Activated naive CD8-positive, alpha-beta T cell (primary cell): ENCODE measurements at regions not wholly inside any gene's neighbourhood (a gene's known extent, or its start where the extent isn't known, plus 50 kb on each side); places are given as distances from the start of the nearest gene placed in this dataset.
A peak's percentile ranks its signal among the peaks of the same experiment; 100 is the strongest.

Experiments
- H3K27ac Mint-ChIP-seq: one replicate; pipeline ENCODE4 v1.8.0; 2021; ENCODE audit warnings: mixed read lengths
- H3K27me3 Mint-ChIP-seq: one replicate; pipeline ENCODE4 v1.8.0; 2021; ENCODE audit warnings: mixed read lengths
- H3K36me3 Mint-ChIP-seq: one replicate; pipeline ENCODE4 v1.8.0; 2021; ENCODE audit warnings: mixed read lengths
- H3K4me1 Mint-ChIP-seq: one replicate; pipeline ENCODE4 v1.8.0; 2021; ENCODE audit warnings: low read depth, mixed read lengths
- H3K4me3 Mint-ChIP-seq: one replicate; pipeline ENCODE4 v1.8.0; 2021; ENCODE audit warnings: mild to moderate bottlenecking, mixed read lengths
- H3K9me3 Mint-ChIP-seq: one replicate; pipeline ENCODE4 v1.8.0; 2021; ENCODE audit warnings: low read depth, mixed read lengths

GRCh38 chr10:10516346-10517130 is 501.1 kb upstream of the CELF2 start:
- H3K4me3 Mint-ChIP-seq, result no peak overlapping the region

GRCh38 chr10:10517866-10518265 is 499.8 kb upstream of the CELF2 start:
- Mint-ChIP-seq H3K36me3 (no peaks in the 10 kb centered on the region), H3K4me3 (no peak overlapping the region), H3K27ac (no peak overlapping the region), H3K27me3 (peaks cover 6% of the 10 kb centered on the region), H3K9me3 (no peaks in the 10 kb centered on the region), H3K4me1 (peaks cover 2% of the 10 kb centered on the region)

More at GRCh38 chr10:10516346-10517130, 501.1 kb upstream of the CELF2 start:
- no peak overlapping the region for H3K27ac Mint-ChIP-seq
- H3K4me1 Mint-ChIP-seq, result peaks cover 2% of the 10 kb centered on the region
- no peaks in the 10 kb centered on the region for H3K36me3 Mint-ChIP-seq
- peaks cover 6% of the 10 kb centered on the region for H3K27me3 Mint-ChIP-seq
- no peaks in the 10 kb centered on the region for H3K9me3 Mint-ChIP-seq

GRCh38 chr10:10519674-10520073 is 498.0 kb upstream of the CELF2 start:
- Mint-ChIP-seq H3K27ac (no peak overlapping the region), H3K4me1 (peaks cover 2% of the 10 kb centered on the region), H3K9me3 (no peaks in the 10 kb centered on the region), H3K4me3 (no peak overlapping the region), H3K36me3 (no peaks in the 10 kb centered on the region), H3K27me3 (peaks cover 6% of the 10 kb centered on the region)

GRCh38 chr10:10520491-10521385 is 496.9 kb upstream of the CELF2 start:
- Mint-ChIP-seq H3K27ac (no peak overlapping the region), H3K36me3 (no peaks in the 10 kb centered on the region), H3K4me3 (peak overlapping the region; percentile 4), H3K4me1 (peaks cover 2% of the 10 kb centered on the region), H3K9me3 (no peaks in the 10 kb centered on the region), H3K27me3 (peaks cover 6% of the 10 kb centered on the region)

- Mint-ChIP-seq H3K27me3 (no peaks in the 10 kb centered on the region), H3K4me1 (no peaks in the 10 kb centered on the region), H3K4me3 (no peak overlapping the region), H3K36me3 (no peaks in the 10 kb centered on the region), H3K27ac (no peak overlapping the region), H3K9me3 (no peaks in the 10 kb centered on the region)
Measured at GRCh38 chr10:10526846-10527245, 490.8 kb upstream of the CELF2 start.

- H3K27ac Mint-ChIP-seq, result no peak overlapping the region
- no peaks in the 10 kb centered on the region for H3K27me3 Mint-ChIP-seq
Measured at GRCh38 chr10:10527861-10528562, 489.7 kb upstream of the CELF2 start.

GRCh38 chr10:10528563-10528910 is 489.1 kb upstream of the CELF2 start:
- peaks cover under 1% of the 10 kb centered on the region for H3K27me3 Mint-ChIP-seq

More at GRCh38 chr10:10527861-10528562, 489.7 kb upstream of the CELF2 start:
- Mint-ChIP-seq H3K9me3 (no peaks in the 10 kb centered on the region), H3K36me3 (no peaks in the 10 kb centered on the region), H3K4me3 (no peak overlapping the region), H3K4me1 (no peaks in the 10 kb centered on the region)

GRCh38 chr10:10530313-10530712 is 487.4 kb upstream of the CELF2 start:
- no peaks in the 10 kb centered on the region for H3K36me3 Mint-ChIP-seq
- peaks cover 3% of the 10 kb centered on the region for H3K27me3 Mint-ChIP-seq
- no peaks in the 10 kb centered on the region for H3K4me1 Mint-ChIP-seq
- no peak overlapping the region for H3K4me3 Mint-ChIP-seq
- H3K9me3 Mint-ChIP-seq, result no peaks in the 10 kb centered on the region
- no peak overlapping the region for H3K27ac Mint-ChIP-seq

More at GRCh38 chr10:10528563-10528910, 489.1 kb upstream of the CELF2 start:
- no peaks in the 10 kb centered on the region for H3K36me3 Mint-ChIP-seq
- H3K4me3 Mint-ChIP-seq, result no peak overlapping the region
- no peak overlapping the region for H3K27ac Mint-ChIP-seq
- H3K9me3 Mint-ChIP-seq, result no peaks in the 10 kb centered on the region
- H3K4me1 Mint-ChIP-seq, result no peaks in the 10 kb centered on the region

GRCh38 chr10:10532236-10532635 is 485.4 kb upstream of the CELF2 start:
- Mint-ChIP-seq H3K4me3 (no peak overlapping the region), H3K27me3 (peaks cover 4% of the 10 kb centered on the region), H3K36me3 (no peaks in the 10 kb centered on the region), H3K9me3 (no peaks in the 10 kb centered on the region), H3K4me1 (no peaks in the 10 kb centered on the region), H3K27ac (no peak overlapping the region)

GRCh38 chr10:10532826-10533225 is 484.8 kb upstream of the CELF2 start:
- Mint-ChIP-seq H3K27ac (no peak overlapping the region), H3K36me3 (no peaks in the 10 kb centered on the region), H3K4me3 (no peak overlapping the region), H3K4me1 (no peaks in the 10 kb centered on the region), H3K27me3 (peaks cover 4% of the 10 kb centered on the region), H3K9me3 (no peaks in the 10 kb centered on the region)

- Mint-ChIP-seq H3K9me3 (no peaks in the 10 kb centered on the region), H3K36me3 (no peaks in the 10 kb centered on the region), H3K27ac (no peak overlapping the region), H3K4me3 (no peak overlapping the region), H3K4me1 (no peaks in the 10 kb centered on the region), H3K27me3 (peaks cover 4% of the 10 kb centered on the region)
Measured at GRCh38 chr10:10533437-10533836, 484.2 kb upstream of the CELF2 start.

GRCh38 chr10:10538326-10538725 is 479.3 kb upstream of the CELF2 start:
- Mint-ChIP-seq H3K36me3 (no peaks in the 10 kb centered on the region), H3K27ac (no peak overlapping the region), H3K9me3 (no peaks in the 10 kb centered on the region), H3K4me3 (no peak overlapping the region), H3K27me3 (peaks cover 4% of the 10 kb centered on the region), H3K4me1 (no peaks in the 10 kb centered on the region)

- H3K4me1 Mint-ChIP-seq, result no peaks in the 10 kb centered on the region
- peaks cover 2% of the 10 kb centered on the region for H3K27me3 Mint-ChIP-seq
- H3K27ac Mint-ChIP-seq, result no peak overlapping the region
- H3K36me3 Mint-ChIP-seq, result no peaks in the 10 kb centered on the region
- no peak overlapping the region for H3K4me3 Mint-ChIP-seq
- no peaks in the 10 kb centered on the region for H3K9me3 Mint-ChIP-seq
Measured at GRCh38 chr10:10540398-10540797, 477.3 kb upstream of the CELF2 start.

GRCh38 chr10:10542477-10542876 is 475.2 kb upstream of the CELF2 start:
- Mint-ChIP-seq H3K27ac (no peak overlapping the region), H3K27me3 (no peaks in the 10 kb centered on the region), H3K36me3 (no peaks in the 10 kb centered on the region), H3K4me3 (no peak overlapping the region), H3K4me1 (no peaks in the 10 kb centered on the region), H3K9me3 (no peaks in the 10 kb centered on the region)

GRCh38 chr10:10544890-10545289 is 472.8 kb upstream of the CELF2 start:
- H3K27me3 Mint-ChIP-seq, result no peaks in the 10 kb centered on the region
- H3K36me3 Mint-ChIP-seq, result no peaks in the 10 kb centered on the region
- H3K27ac Mint-ChIP-seq, result no peak overlapping the region
- H3K4me1 Mint-ChIP-seq, result no peaks in the 10 kb centered on the region
- H3K9me3 Mint-ChIP-seq, result no peaks in the 10 kb centered on the region
- no peak overlapping the region for H3K4me3 Mint-ChIP-seq
